T-cell (primary cell): ENCODE measurements at regions not wholly inside any gene's neighbourhood (a gene's known extent, or its start where the extent isn't known, plus 50 kb on each side); places are given as distances from the start of the nearest gene placed in this dataset.

Experiments
- ATAC-seq, 4 experiments: fragments of 200-7000 bp in 3 of 4; fragments of 150-1000 bp in 1 of 4; cut with Tn5 transposase; replicated peaks in 1 of 4; 1 replicate in 3 of 4; 2 replicates in 1 of 4; pipeline ENCODE4 v1.10.0; 2021; ENCODE audit warnings: moderate library complexity in 3 of 4, mild to moderate bottlenecking in 2 of 4, moderate number of reproducible peaks in 1 of 4
- CTCF ChIA-PET, 2 donors: fragments of 300-600 bp; sonication (Branson Sonifier 250); formaldehyde crosslinking; loops; one replicate each; lab custom pipeline; 2022; ENCODE audit warnings: antibody characterized with exemption in 2 of 2; lab: Charles Lee
- POLR2A ChIA-PET, 2 donors: fragments of 300-600 bp; sonication (Branson Sonifier 250); formaldehyde crosslinking; loops; one replicate each; lab custom pipeline; 2022; ENCODE audit warnings: antibody characterized with exemption in 2 of 2; lab: Charles Lee
- DNase-seq, 35 experiments: peaks; one replicate each; pipeline versions ENCODE4 v3.0.0 to v3.0.0-alpha.2; 2013 to 2023
- H3K27ac ChIP-seq: one replicate; pipeline ENCODE4 v1.5.1; 2013; ENCODE audit warnings: low read length
- H3K27me3 ChIP-seq, 2 experiments: replicated peaks in 1 of 2; 1 replicate in 1 of 2; 2 replicates in 1 of 2; pipeline versions ENCODE4 v1.6.1 to v1.7.0; 2013; ENCODE audit warnings: low read length in 1 of 2, mixed read lengths in 1 of 2; ENCODE audit not compliant: control insufficient read depth in 2 of 2, insufficient read depth in 2 of 2; ENCODE audit errors: extremely low read depth in 1 of 2
- H3K36me3 ChIP-seq, 2 donors: 1 replicate in 1 of 2; 2 replicates in 1 of 2; pipeline versions ENCODE4 v1.6.1 to v1.7.0; 2013; ENCODE audit warnings: low read length in 1 of 2; ENCODE audit not compliant: control insufficient read depth in 2 of 2, insufficient read depth in 1 of 2; ENCODE audit errors: extremely low read depth in 1 of 2
- H3K4me1 ChIP-seq, 2 experiments: 1 replicate in 1 of 2; 2 replicates in 1 of 2; pipeline versions ENCODE4 v1.6.1 to v1.7.0; 2013; ENCODE audit warnings: low read length in 2 of 2, mixed read lengths in 1 of 2; ENCODE audit not compliant: insufficient read depth in 2 of 2, control insufficient read depth in 1 of 2; ENCODE audit errors: extremely low read depth in 1 of 2
- H3K4me3 ChIP-seq, 2 donors: 1 replicate in 1 of 2; 2 replicates in 1 of 2; pipeline versions ENCODE4 v1.5.1 to v1.7.0; 2013; ENCODE audit warnings: mild to moderate bottlenecking in 2 of 2, low read length in 1 of 2, moderate library complexity in 1 of 2; ENCODE audit not compliant: control insufficient read depth in 1 of 2; ENCODE audit errors: extremely low read depth in 1 of 2
- H3K9me3 ChIP-seq: 2 replicates; pipeline ENCODE4 v1.7.0; 2013
- H3K27ac Mint-ChIP-seq, 2 donors: one replicate each; pipeline ENCODE4 v1.8.0; 2020 to 2021; ENCODE audit warnings: mild to moderate bottlenecking in 2 of 2, mixed read lengths in 2 of 2
- H3K27me3 Mint-ChIP-seq, 2 donors: one replicate each; pipeline ENCODE4 v1.8.0; 2021 to 2022; ENCODE audit warnings: mixed read lengths in 2 of 2
- H3K36me3 Mint-ChIP-seq: one replicate; pipeline ENCODE4 v1.8.0; 2021; ENCODE audit warnings: mixed read lengths
- H3K4me1 Mint-ChIP-seq, 3 donors: one replicate each; pipeline ENCODE4 v1.8.0; 2020 to 2022; ENCODE audit warnings: mixed read lengths in 3 of 3, mild to moderate bottlenecking in 1 of 3
- H3K4me3 Mint-ChIP-seq, 3 donors: one replicate each; pipeline ENCODE4 v1.8.0; 2020 to 2022; ENCODE audit warnings: mild to moderate bottlenecking in 3 of 3, mixed read lengths in 3 of 3, moderate library complexity in 3 of 3
- H3K9me3 Mint-ChIP-seq, 3 donors: one replicate each; pipeline ENCODE4 v1.8.0; 2020 to 2022; ENCODE audit warnings: mixed read lengths in 3 of 3
- WGBS: methylation state at CpG from one replicate; pipeline ENCODE4 v1.1.5; 2013; ENCODE audit warnings: missing lambda C conversion rate; ENCODE audit not compliant: insufficient coverage; 5-methylcytosine and 5-hydroxymethylcytosine counted together

DNA sequence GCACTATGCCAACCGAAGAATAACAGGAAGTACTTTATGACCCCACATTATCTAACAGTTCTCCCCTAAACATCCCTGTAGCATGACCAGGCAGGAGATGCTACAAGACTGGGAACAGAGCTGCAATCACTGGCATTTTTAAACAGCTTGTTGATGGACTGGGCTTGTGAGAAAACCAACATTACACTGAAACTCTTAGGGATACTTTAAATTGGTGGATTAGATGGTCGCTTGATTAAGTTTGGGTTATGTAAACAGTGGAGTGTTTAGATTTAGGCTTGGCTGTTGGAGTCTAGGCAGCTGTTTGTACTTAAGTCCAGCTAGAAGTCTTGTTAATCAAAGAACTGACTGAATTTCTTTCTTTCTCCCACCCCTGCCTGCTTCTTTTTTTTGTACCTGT, 234.1 kb upstream of the BMP2 start:
- Mint-ChIP-seq H3K36me3 (no peaks in the 10 kb centered on the region), H3K27me3 (no peaks in the 10 kb centered on the region), H3K9me3 (peaks cover 8 to 27% (median 9%) of the 10 kb centered on the region in 3 donors), H3K4me1 (no peaks in the 10 kb centered on the region), H3K4me3 (no peak overlapping the region), H3K27ac (no peak overlapping the region)
- Histone ChIP-seq H3K4me3 (no peak overlapping the region), H3K4me1 (no peaks in the 10 kb centered on the region), H3K9me3 (no peaks in the 10 kb centered on the region), H3K36me3 (no peaks in the 10 kb centered on the region), H3K27me3 (no peaks in the 10 kb centered on the region), H3K27ac (no peak overlapping the region)
- ChIA-PET POLR2A (no interaction called here), CTCF (no interaction called here)
- ATAC-seq (no peak), DNase-seq (no peak)
- 25% methylated on average over 1 of the region's 2 CpGs for WGBS

DNA sequence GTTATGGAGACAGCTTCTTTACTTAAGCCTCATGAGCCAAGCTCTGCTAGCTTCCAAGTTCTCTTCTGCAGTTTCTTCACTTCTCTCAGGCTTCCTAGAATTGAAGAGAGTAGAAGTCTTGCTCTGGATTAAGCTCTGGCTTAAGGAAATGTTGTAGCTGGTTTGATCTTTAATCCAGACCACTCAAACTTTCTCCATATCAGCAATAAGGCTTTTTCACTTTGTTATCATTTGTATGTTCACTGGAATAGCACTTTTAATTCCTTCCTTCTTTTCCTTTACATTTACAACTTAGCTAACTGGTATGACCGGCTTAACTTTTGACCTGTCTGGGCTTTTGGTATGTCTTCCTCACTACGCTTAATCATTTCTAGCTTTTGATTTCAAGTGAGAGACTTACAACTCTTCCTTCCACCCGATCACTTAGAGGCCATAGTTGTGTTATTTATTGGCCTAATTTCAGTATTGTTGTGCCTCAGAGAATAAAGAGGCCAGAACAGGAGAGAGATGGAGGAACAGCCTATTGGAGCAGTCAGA, 236.6 kb upstream of the BMP2 start:
- Mint-ChIP-seq H3K27me3 (no peaks in the 10 kb centered on the region), H3K36me3 (no peaks in the 10 kb centered on the region), H3K4me1 (no peaks in the 10 kb centered on the region), H3K27ac (no peak overlapping the region), H3K9me3 (peaks cover 3 to 26% (median 7%) of the 10 kb centered on the region in 3 donors), H3K4me3 (no peak overlapping the region)
- DNase-seq (no peak), ATAC-seq (no peak)
- no peaks in the 10 kb centered on the region for H3K4me1 ChIP-seq
- H3K27me3 ChIP-seq: no peaks in the 10 kb centered on the region
- no peak overlapping the region for H3K27ac ChIP-seq
- CTCF ChIA-PET: no interaction called here
- H3K4me3 ChIP-seq: no peak overlapping the region
- POLR2A ChIA-PET: no interaction called here
- H3K36me3 ChIP-seq: no peaks in the 10 kb centered on the region
- H3K9me3 ChIP-seq: no peaks in the 10 kb centered on the region
- no CpG with 5 or more reads among the region's 3 CpGs for WGBS

DNA sequence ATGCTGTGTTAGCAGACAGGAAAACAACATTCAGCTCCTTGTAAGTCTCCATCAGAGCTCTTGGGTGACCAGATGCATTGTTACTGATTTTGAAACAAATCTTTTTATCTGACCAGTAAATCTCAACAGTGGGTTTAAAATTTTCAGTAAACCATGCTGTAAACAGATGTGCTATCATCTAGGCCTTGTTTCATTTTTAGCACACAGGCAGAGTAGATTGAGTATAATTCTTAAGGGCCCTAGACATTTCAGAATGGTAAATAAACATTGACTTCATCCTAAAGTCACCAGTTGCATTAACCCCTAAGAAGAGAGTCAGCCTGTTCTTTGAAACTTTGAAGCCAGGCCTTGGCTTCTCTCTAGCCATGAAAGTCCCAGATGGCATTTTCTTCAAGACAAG, 237.2 kb upstream of the BMP2 start:
- DNase-seq (no peak), ATAC-seq (no peak)
- H3K27me3 ChIP-seq: no peaks in the 10 kb centered on the region
- Mint-ChIP-seq H3K4me3 (no peak overlapping the region), H3K27me3 (no peaks in the 10 kb centered on the region), H3K27ac (no peak overlapping the region), H3K9me3 (peaks cover 3 to 29% (median 8%) of the 10 kb centered on the region in 3 donors), H3K36me3 (no peaks in the 10 kb centered on the region), H3K4me1 (no peaks in the 10 kb centered on the region)
- H3K4me1 ChIP-seq: no peaks in the 10 kb centered on the region
- H3K4me3 ChIP-seq: no peak overlapping the region
- no peaks in the 10 kb centered on the region for H3K36me3 ChIP-seq
- H3K27ac ChIP-seq: no peak overlapping the region
- POLR2A ChIA-PET: no interaction called here
- CTCF ChIA-PET: no interaction called here
- no peaks in the 10 kb centered on the region for H3K9me3 ChIP-seq

DNA sequence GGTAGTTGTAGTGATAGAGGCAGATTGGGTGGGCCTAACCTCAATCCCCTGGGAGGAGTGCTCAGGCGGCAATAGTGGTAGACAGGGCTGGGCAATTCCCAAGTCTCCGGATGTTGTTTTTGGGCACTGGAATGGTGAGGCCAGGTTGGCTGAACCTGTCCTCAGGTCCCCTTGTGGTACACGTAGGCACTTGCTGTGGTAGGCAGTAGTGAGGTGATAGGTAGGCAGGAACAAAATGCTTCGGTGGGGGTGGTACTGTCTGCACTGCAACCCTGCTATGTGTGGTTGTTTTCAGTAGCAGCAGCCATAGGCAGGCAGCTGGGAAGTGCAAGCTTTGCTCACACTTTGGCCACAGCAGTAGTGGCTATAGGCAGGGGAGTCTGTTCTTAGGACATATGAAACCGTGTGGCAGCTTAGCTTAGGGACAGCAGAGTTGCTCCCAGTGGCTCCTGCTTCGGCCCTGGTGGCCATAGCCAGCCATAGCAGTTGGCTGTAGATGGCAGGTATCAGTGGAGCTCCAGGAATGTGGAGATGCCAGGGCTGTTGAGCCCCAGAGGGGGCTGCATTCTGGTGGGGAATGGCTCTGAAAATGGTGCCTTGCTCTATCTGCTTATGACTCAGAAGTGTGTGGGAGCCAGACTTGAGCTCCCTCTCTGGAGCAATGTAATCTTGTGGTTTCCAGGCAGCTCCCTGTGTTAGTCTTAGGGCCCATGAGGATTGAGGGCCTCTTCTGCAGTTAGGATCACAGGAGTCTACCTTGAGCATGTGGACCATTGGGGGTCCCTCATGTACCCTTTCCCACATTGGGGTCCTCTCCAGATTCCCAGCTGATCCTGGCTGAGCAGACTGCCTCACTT, 241.8 kb upstream of the BMP2 start:
- ChIA-PET POLR2A (no interaction called here), CTCF (no interaction called here)
- Mint-ChIP-seq H3K9me3 (peaks cover 15 to 46% (median 26%) of the 10 kb centered on the region in 3 donors), H3K36me3 (no peaks in the 10 kb centered on the region), H3K4me1 (no peaks in the 10 kb centered on the region), H3K27ac (no peak overlapping the region), H3K27me3 (no peaks in the 10 kb centered on the region), H3K4me3 (no peak overlapping the region)
- Histone ChIP-seq H3K4me1 (no peaks in the 10 kb centered on the region), H3K9me3 (no peaks in the 10 kb centered on the region), H3K36me3 (no peaks in the 10 kb centered on the region), H3K4me3 (no peak overlapping the region), H3K27me3 (no peaks in the 10 kb centered on the region), H3K27ac (no peak overlapping the region)
- no peak for ATAC-seq
- WGBS: 73% methylated on average over 6 of the region's 6 CpGs
- DNase-seq: no peak

DNA sequence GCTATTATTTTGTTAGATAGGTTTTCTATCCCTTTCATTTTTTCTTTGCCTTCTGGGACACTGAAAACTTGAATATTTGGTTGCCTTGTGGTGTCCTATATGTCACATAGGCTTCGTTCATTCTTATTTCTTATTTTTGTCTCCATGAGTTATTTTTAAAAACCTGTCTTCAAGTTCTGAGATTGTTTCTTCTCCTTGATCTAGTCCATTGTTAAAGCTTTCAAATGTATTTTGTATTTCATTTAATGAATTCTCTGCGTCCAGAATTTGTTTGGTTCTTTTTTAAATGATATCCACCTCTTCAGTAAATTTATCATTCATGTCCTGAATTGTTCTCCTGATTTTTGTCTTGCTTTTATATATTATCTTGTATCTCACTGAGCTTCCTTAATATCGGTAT, 243.2 kb upstream of the BMP2 start:
- Histone ChIP-seq H3K4me1 (no peaks in the 10 kb centered on the region), H3K4me3 (no peak overlapping the region), H3K36me3 (no peaks in the 10 kb centered on the region), H3K9me3 (no peaks in the 10 kb centered on the region), H3K27ac (no peak overlapping the region), H3K27me3 (no peaks in the 10 kb centered on the region)
- peaks cover 15 to 48% (median 32%) of the 10 kb centered on the region in 3 donors for H3K9me3 Mint-ChIP-seq
- ATAC-seq: no peak
- no peak overlapping the region for H3K4me3 Mint-ChIP-seq
- no peak overlapping the region for H3K27ac Mint-ChIP-seq
- H3K27me3 Mint-ChIP-seq: no peaks in the 10 kb centered on the region
- DNase-seq: no peak
- H3K4me1 Mint-ChIP-seq: no peaks in the 10 kb centered on the region
- no CpG with 5 or more reads among the region's 3 CpGs for WGBS
- H3K36me3 Mint-ChIP-seq: no peaks in the 10 kb centered on the region
- POLR2A ChIA-PET: no interaction called here
- CTCF ChIA-PET: no interaction called here

DNA sequence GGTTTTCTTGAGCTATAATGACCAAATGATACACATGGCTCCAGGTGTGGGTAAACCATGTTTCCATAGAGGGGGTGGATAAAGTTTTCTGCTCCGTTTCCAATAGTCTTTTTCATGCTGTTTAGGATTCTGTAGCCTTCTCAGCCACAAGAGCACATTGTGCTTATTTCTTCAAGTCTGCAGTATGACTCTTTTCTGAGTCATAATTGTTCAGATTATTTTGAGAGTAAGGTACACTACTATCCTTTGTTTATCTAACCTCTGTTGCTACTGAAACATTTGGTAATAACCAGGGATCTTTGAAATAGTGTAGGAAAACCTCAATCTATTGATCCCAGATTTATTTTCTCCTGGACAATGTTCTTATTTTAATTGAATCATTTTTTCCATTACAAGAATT, 247.9 kb upstream of the BMP2 start:
- Histone ChIP-seq H3K27ac (no peak overlapping the region), H3K27me3 (no peaks in the 10 kb centered on the region), H3K4me1 (no peaks in the 10 kb centered on the region), H3K9me3 (no peaks in the 10 kb centered on the region), H3K36me3 (no peaks in the 10 kb centered on the region), H3K4me3 (no peak overlapping the region)
- Mint-ChIP-seq H3K4me1 (no peaks in the 10 kb centered on the region), H3K27ac (no peak overlapping the region), H3K4me3 (no peak overlapping the region), H3K36me3 (no peaks in the 10 kb centered on the region), H3K27me3 (no peaks in the 10 kb centered on the region), H3K9me3 (peaks cover 17 to 34% (median 29%) of the 10 kb centered on the region in 3 donors)
- WGBS: no CpG with 5 or more reads among the region's 1 CpG
- POLR2A ChIA-PET: no interaction called here
- DNase-seq: no peak
- ATAC-seq: no peak
- CTCF ChIA-PET: no interaction called here
